Nucleus accumbens (tissue), 56 donors: ENCODE measurements at regions not wholly inside any gene's neighbourhood (a gene's known extent, or its start where the extent isn't known, plus 50 kb on each side); places are given as distances from the start of the nearest gene placed in this dataset.
"Not testable (repeated sequence)": the region's sequence is repeated elsewhere in the genome, so short reads cannot be mapped to it uniquely, and the experiment has no call there.

Source experiments
- DNase-seq, 56 donors: peaks; one replicate each; lab custom pipeline; 2025; lab: John Stamatoyannopoulos, UW

- DNase-seq = not testable (repeated sequence)
Measured at GRCh38 chr5:56295311-56295710, 62.2 kb upstream of the ANKRD55 start.

GRCh38 chr5:56294354-56294753 is 61.2 kb upstream of the ANKRD55 start:
- no peak for DNase-seq

- not testable (repeated sequence) for DNase-seq
Measured at GRCh38 chr5:56292874-56293273, 59.7 kb upstream of the ANKRD55 start.

- DNase-seq = no peak
Measured at GRCh38 chr5:56291661-56292374, 58.7 kb upstream of the ANKRD55 start.

- DNase-seq = no peak
Measured at GRCh38 chr5:56291079-56291643, 58.0 kb upstream of the ANKRD55 start.

GRCh38 chr5:56290378-56291078 is 57.4 kb upstream of the ANKRD55 start:
- no peak for DNase-seq

GRCh38 chr5:56289602-56289987 is 56.5 kb upstream of the ANKRD55 start:
- DNase-seq = no peak

GRCh38 chr5:56288873-56289601 is 55.9 kb upstream of the ANKRD55 start:
- DNase-seq = no peak

- no peak for DNase-seq
Measured at GRCh38 chr5:56286015-56286884, 53.1 kb upstream of the ANKRD55 start.

- no peak for DNase-seq
Measured at GRCh38 chr5:56282951-56283350, 49.8 kb upstream of the ANKRD55 start.
